ENCODE measurements at regions not wholly inside any gene's neighbourhood (a gene's known extent, or its start where the extent isn't known, plus 50 kb on each side); places are given as distances from the start of the nearest gene placed in this dataset.

GRCh38 chr20:58038123-58038654 is 190.3 kb downstream of the ANKRD60 start:
- TF ChIP-seq CTCF (IDR thresholded peaks at IDR 0.05) (no peak), POLR2A (IDR thresholded peaks at IDR 0.05; ENCODE audit: low read depth) (no peak)
